GM23338 (cell line): ENCODE measurements at regions not wholly inside any gene's neighbourhood (a gene's known extent, or its start where the extent isn't known, plus 50 kb on each side); places are given as distances from the start of the nearest gene placed in this dataset.

ENCODE experiments used
- ATAC-seq: fragments of 200-7000 bp; cut with Tn5 transposase; 3 replicates; pipeline ENCODE4 v1.9.1; 2020
- DNase-seq: peaks from one replicate; pipeline ENCODE4 v3.0.0-alpha.2; 2015; ENCODE audit warnings: low spot score
- H2AFZ ChIP-seq: fragments of 200-600 bp; sonication (generic); 2 replicates; pipeline ENCODE4 v1.8.0; 2016; ENCODE audit warnings: antibody characterized with exemption, mild to moderate bottlenecking, moderate library complexity
- H3F3A ChIP-seq: fragments of 200-600 bp; sonication (generic); replicated peaks from 2 replicates; pipeline ENCODE4 v1.8.0; 2017; ENCODE audit warnings: antibody characterized with exemption, mixed run types, low read depth
- H3K27ac ChIP-seq: fragments of 200-600 bp; sonication (generic); 2 replicates; pipeline ENCODE4 v1.6.1; 2016; ENCODE audit warnings: low read depth
- H3K27me3 ChIP-seq: fragments of 200-600 bp; sonication (generic); 2 replicates; pipeline ENCODE4 v1.8.0; 2016; ENCODE audit warnings: mild to moderate bottlenecking, mixed run types, moderate library complexity; ENCODE audit not compliant: insufficient read depth
- H3K36me3 ChIP-seq: fragments of 200-600 bp; sonication (generic); 2 replicates; pipeline ENCODE4 v1.8.0; 2016; ENCODE audit warnings: mild to moderate bottlenecking; ENCODE audit not compliant: insufficient read depth
- H3K4me1 ChIP-seq: fragments of 200-600 bp; sonication (generic); 2 replicates; pipeline ENCODE4 v1.8.0; 2016; ENCODE audit warnings: mild to moderate bottlenecking, moderate library complexity; ENCODE audit not compliant: insufficient read depth
- H3K4me2 ChIP-seq: fragments of 200-600 bp; sonication (generic); 2 replicates; pipeline ENCODE4 v1.7.1; 2017; ENCODE audit warnings: mixed run types
- H3K4me3 ChIP-seq: fragments of 200-600 bp; sonication (generic); 2 replicates; pipeline ENCODE4 v1.6.1; 2016; ENCODE audit warnings: mixed run types
- H3K79me2 ChIP-seq: fragments of 200-600 bp; sonication (generic); replicated peaks from 2 replicates; pipeline ENCODE4 v1.8.0; 2017; ENCODE audit warnings: mild to moderate bottlenecking; ENCODE audit not compliant: insufficient read depth
- H3K9me2 ChIP-seq: fragments of 200-600 bp; sonication (generic); 2 replicates; pipeline ENCODE4 v1.8.0; 2017; ENCODE audit not compliant: insufficient read depth
- H4K20me1 ChIP-seq: fragments of 200-600 bp; sonication (generic); replicated peaks from 2 replicates; pipeline ENCODE4 v1.8.0; 2017; ENCODE audit warnings: mild to moderate bottlenecking; ENCODE audit not compliant: insufficient read depth
- H3K27ac Mint-ChIP-seq: 2 replicates; pipeline ENCODE4 v1.8.0; 2020; ENCODE audit warnings: inconsistent platforms, mild to moderate bottlenecking, moderate library complexity, mixed read lengths
- H3K27me3 Mint-ChIP-seq: 3 replicates; pipeline ENCODE4 v1.8.0; 2022; ENCODE audit warnings: low read depth, mild to moderate bottlenecking, moderate library complexity, mixed read lengths, inconsistent platforms; ENCODE audit not compliant: insufficient read depth, poor library complexity
- H3K36me3 Mint-ChIP-seq: 3 replicates; pipeline ENCODE4 v1.8.0; 2021; ENCODE audit warnings: low read depth, mild to moderate bottlenecking, inconsistent platforms, moderate library complexity, mixed read lengths
- H3K4me1 Mint-ChIP-seq: 3 replicates; pipeline ENCODE4 v1.8.0; 2020; ENCODE audit warnings: mild to moderate bottlenecking, inconsistent platforms, mixed read lengths
- H3K4me3 Mint-ChIP-seq: 3 replicates; pipeline ENCODE4 v1.8.0; 2021; ENCODE audit warnings: moderate library complexity, mild to moderate bottlenecking, inconsistent platforms, mixed read lengths
- H3K9me3 Mint-ChIP-seq: 3 replicates; pipeline ENCODE4 v1.8.0; 2020; ENCODE audit warnings: moderate library complexity, mild to moderate bottlenecking, inconsistent platforms, mixed read lengths
- EZH2 ChIP-seq: fragments of 200-600 bp; sonication (generic); IDR thresholded peaks from one replicate; pipeline ENCODE4 v1.8.0; 2017; ENCODE audit warnings: antibody characterized with exemption, mild to moderate bottlenecking, low read depth; ENCODE audit not compliant: unreplicated experiment
- EZH2phosphoT487 ChIP-seq: fragments of 200-600 bp; sonication (generic); IDR thresholded peaks from one replicate; pipeline ENCODE4 v1.8.1; 2018; ENCODE audit warnings: antibody characterized with exemption; ENCODE audit not compliant: unreplicated experiment
- JUNB ChIP-seq: IDR thresholded peaks from one replicate; pipeline ENCODE4 v1.6.1; 2016; ENCODE audit warnings: antibody characterized with exemption; ENCODE audit not compliant: unreplicated experiment
- ZNF114 ChIP-seq: fragments of 250-450 bp; sonication (Bioruptor Pico); IDR thresholded peaks from 2 replicates; pipeline ENCODE4 v1.5.0; 2020; ENCODE audit warnings: mild to moderate bottlenecking, moderate library complexity
- ZNF331 ChIP-seq: fragments of 250-450 bp; sonication (Bioruptor Pico); IDR thresholded peaks from 2 replicates; pipeline ENCODE4 v1.5.0; 2020; ENCODE audit warnings: low read depth, mild to moderate bottlenecking, moderate library complexity
- TF ChIP-seq, protein P1 (sequence below), 2 experiments: fragments of 200-600 bp in 1 of 2; sonication (generic) in 1 of 2; conservative IDR thresholded peaks; 2 replicates each; pipeline versions ENCODE4 v1.5.1 to v1.6.1; 2016 to 2017; ENCODE audit warnings: antibody characterized with exemption in 2 of 2, low read depth in 2 of 2, mild to moderate bottlenecking in 2 of 2, moderate library complexity in 1 of 2

DNA sequence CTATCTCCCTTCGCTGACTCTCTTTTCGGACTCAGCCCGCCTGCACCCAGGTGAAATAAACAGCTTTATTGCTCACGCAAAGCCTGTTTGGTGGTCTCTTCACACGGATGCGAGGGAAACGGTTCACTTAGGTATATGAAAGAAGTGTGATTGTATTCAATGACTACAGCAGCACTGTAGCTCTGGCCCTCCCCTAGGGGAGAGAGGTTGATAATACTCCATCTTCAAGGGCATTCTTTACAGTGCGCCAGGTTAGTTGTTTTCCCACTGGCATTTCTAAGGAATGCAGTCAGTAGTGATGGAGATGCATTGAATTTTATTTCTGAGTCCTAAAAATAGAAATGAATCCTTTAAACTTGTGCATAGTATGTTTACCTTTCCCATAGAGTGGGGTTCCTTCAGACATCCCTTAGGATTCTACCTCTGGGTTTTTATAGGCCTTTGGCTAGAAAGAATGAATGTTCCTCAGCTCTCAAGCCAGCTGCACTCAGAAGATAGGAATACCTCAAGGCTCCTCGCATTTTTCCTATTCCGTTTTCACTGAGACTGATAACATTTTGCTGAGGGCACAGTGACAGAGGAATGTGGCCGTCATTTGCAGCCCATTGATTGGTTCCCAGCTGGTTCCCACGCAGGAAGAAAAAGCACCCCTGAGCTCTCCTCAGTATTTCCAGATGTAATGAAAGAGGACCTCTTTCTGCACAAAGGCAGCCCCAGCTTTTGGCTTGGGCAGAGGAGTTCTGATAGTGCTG is 131.8 kb upstream of the C2CD4B start:
- no peaks in the 10 kb centered on the region for H4K20me1 ChIP-seq
- H3K27ac ChIP-seq = peak overlapping the region; percentile 99
- H3K27me3 ChIP-seq = no peaks in the 10 kb centered on the region
- Mint-ChIP-seq H3K9me3 (peaks cover 11% of the 10 kb centered on the region; the same call in 2 of the 3 replicates), H3K4me1 (peaks cover 31% of the 10 kb centered on the region), H3K4me3 (no peak overlapping the region), H3K36me3 (peaks cover 13% of the 10 kb centered on the region; the same call in 2 of the 3 replicates), H3K27me3 (peaks cover 8% of the 10 kb centered on the region), H3K27ac (peak overlapping the region; percentile 93)
- no peak for TF ChIP-seq JUNB
- TF ChIP-seq, protein P1, sequence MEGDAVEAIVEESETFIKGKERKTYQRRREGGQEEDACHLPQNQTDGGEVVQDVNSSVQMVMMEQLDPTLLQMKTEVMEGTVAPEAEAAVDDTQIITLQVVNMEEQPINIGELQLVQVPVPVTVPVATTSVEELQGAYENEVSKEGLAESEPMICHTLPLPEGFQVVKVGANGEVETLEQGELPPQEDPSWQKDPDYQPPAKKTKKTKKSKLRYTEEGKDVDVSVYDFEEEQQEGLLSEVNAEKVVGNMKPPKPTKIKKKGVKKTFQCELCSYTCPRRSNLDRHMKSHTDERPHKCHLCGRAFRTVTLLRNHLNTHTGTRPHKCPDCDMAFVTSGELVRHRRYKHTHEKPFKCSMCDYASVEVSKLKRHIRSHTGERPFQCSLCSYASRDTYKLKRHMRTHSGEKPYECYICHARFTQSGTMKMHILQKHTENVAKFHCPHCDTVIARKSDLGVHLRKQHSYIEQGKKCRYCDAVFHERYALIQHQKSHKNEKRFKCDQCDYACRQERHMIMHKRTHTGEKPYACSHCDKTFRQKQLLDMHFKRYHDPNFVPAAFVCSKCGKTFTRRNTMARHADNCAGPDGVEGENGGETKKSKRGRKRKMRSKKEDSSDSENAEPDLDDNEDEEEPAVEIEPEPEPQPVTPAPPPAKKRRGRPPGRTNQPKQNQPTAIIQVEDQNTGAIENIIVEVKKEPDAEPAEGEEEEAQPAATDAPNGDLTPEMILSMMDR (conservative IDR thresholded peaks at IDR 0.05; ENCODE audit: low read depth in 2 of 2) = peak in 1 of 2 experiments; percentile 29; a peak in 1 of 4 replicates
- DNase-seq (peak; percentile 83), ATAC-seq (peak; percentile 91)
- H3K79me2 ChIP-seq = no peaks in the 10 kb centered on the region
- no peak overlapping the region for H2AFZ ChIP-seq
- H3K4me1 ChIP-seq = peaks cover 22% of the 10 kb centered on the region
- peak overlapping the region; percentile 5; the same call in 1 of the 2 replicates for H3K4me2 ChIP-seq
- H3K9me2 ChIP-seq = no peaks in the 10 kb centered on the region
- H3K4me3 ChIP-seq = no peak overlapping the region
- H3K36me3 ChIP-seq = no peaks in the 10 kb centered on the region
- H3F3A ChIP-seq = peaks cover 6% of the 10 kb centered on the region

DNA sequence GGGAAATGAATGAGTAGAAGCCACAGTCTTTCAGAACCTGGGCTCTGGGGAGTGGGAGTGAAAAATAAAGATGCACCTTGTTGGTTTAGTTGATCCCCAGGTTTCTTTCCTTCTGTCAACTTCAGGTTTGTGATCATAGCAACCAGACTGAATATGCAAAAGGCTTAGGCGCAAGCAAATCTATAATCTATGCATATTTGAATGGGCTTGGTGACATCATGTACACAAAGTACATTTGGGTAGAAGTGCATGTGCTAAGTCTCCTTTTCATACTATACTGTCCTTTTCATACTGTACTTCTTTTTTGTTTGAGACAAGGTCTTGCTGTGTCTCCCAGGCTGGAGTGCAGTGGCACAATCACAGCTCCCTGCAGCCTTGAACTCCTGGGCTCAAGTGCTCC is 132.4 kb upstream of the C2CD4B start:
- no peaks in the 10 kb centered on the region for H4K20me1 ChIP-seq
- no peaks in the 10 kb centered on the region for H3K9me2 ChIP-seq
- Mint-ChIP-seq H3K27me3 (peaks cover 8% of the 10 kb centered on the region), H3K27ac (no peak overlapping the region), H3K36me3 (peaks cover 12% of the 10 kb centered on the region; the same call in 2 of the 3 replicates), H3K4me3 (no peak overlapping the region), H3K4me1 (peaks cover 31% of the 10 kb centered on the region), H3K9me3 (peaks cover 11% of the 10 kb centered on the region; the same call in 2 of the 3 replicates)
- no peaks in the 10 kb centered on the region for H3K79me2 ChIP-seq
- no peaks in the 10 kb centered on the region for H3K27me3 ChIP-seq
- no peaks in the 10 kb centered on the region for H3K36me3 ChIP-seq
- no peak overlapping the region for H2AFZ ChIP-seq
- peak overlapping the region; percentile 5; the same call in 1 of the 2 replicates for H3K4me2 ChIP-seq
- H3K27ac ChIP-seq = peak overlapping the region; percentile 99
- no peak for ATAC-seq
- TF ChIP-seq ZNF114 (CRISPR knock-in tag) (no peak), EZH2phosphoT487 (no peak), ZNF331 (no peak), EZH2 (no peak)
- TF ChIP-seq, protein P1 (conservative IDR thresholded peaks at IDR 0.05; ENCODE audit: low read depth in 2 of 2) = no peak
- H3F3A ChIP-seq = peaks cover 6% of the 10 kb centered on the region
- H3K4me1 ChIP-seq = peaks cover 22% of the 10 kb centered on the region
- no peak overlapping the region for H3K4me3 ChIP-seq
- DNase-seq = no peak
